H1 (cell line): ENCODE measurements at regions not wholly inside any gene's neighbourhood (a gene's known extent, or its start where the extent isn't known, plus 50 kb on each side); places are given as distances from the start of the nearest gene placed in this dataset.

Experiments used
- CHD7 ChIP-seq: fragments of 300-600 bp; sonication (generic); IDR thresholded peaks from 2 replicates; pipeline ENCODE4 v1.7.1; 2012; ENCODE audit warnings: low read length, moderate library complexity, mild to moderate bottlenecking, inconsistent platforms; ENCODE audit not compliant: insufficient replicate concordance
- CTCF ChIP-seq, 3 experiments: IDR thresholded peaks; 1 replicate in 2 of 3; 2 replicates in 1 of 3; pipeline versions ENCODE4 v1.5.1 to v1.6.1; 2011; ENCODE audit warnings: low read length in 3 of 3, mild to moderate bottlenecking in 3 of 3, inconsistent platforms in 2 of 3, low read depth in 1 of 3, moderate library complexity in 1 of 3; ENCODE audit not compliant: insufficient read depth in 1 of 3; ENCODE audit errors: control extremely low read depth in 1 of 3
- EZH2 ChIP-seq: fragments of 200-600 bp; sonication (generic); IDR thresholded peaks from 2 replicates; pipeline ENCODE4 v1.7.1; 2012; ENCODE audit warnings: low read depth, mild to moderate bottlenecking, moderate library complexity, low read length, inconsistent platforms; ENCODE audit not compliant: severe bottlenecking
- HDAC2 ChIP-seq, 2 experiments: fragments of 300-600 bp in 1 of 2; sonication (generic) in 1 of 2; IDR thresholded peaks; 2 replicates each; pipeline ENCODE4 v1.6.1; 2011 to 2012; ENCODE audit warnings: low read depth in 2 of 2, low read length in 2 of 2, mild to moderate bottlenecking in 2 of 2, moderate library complexity in 2 of 2, borderline replicate concordance in 1 of 2, inconsistent platforms in 1 of 2
- MAFK ChIP-seq: IDR thresholded peaks from 2 replicates; pipeline ENCODE4 v1.6.1; 2012; ENCODE audit warnings: low read depth, mild to moderate bottlenecking, improper control_type of control experiment, low read length
- NANOG ChIP-seq: IDR thresholded peaks from 2 replicates; pipeline ENCODE4 v1.6.1; 2011; ENCODE audit warnings: low read length, low read depth, mild to moderate bottlenecking, inconsistent platforms; ENCODE audit not compliant: insufficient read depth, poor library complexity, severe bottlenecking
- SIN3A ChIP-seq, 2 experiments: IDR thresholded peaks in 1 of 2; conservative IDR thresholded peaks in 1 of 2; 2 replicates each; pipeline ENCODE4 v1.6.1; 2011 to 2012; ENCODE audit warnings: low read length in 2 of 2, improper control_type of control experiment in 1 of 2, low read depth in 1 of 2, mild to moderate bottlenecking in 1 of 2
- SUZ12 ChIP-seq: fragments of 200-600 bp; sonication (generic); IDR thresholded peaks from 2 replicates; pipeline ENCODE4 v1.6.1; 2012; ENCODE audit warnings: mild to moderate bottlenecking, inconsistent platforms, low read length, moderate library complexity, mixed read lengths
- YY1 ChIP-seq: IDR thresholded peaks from 2 replicates; pipeline ENCODE4 v1.6.1; 2011; ENCODE audit warnings: low read depth, mild to moderate bottlenecking, low read length

- TF ChIP-seq CTCF (IDR thresholded peaks at IDR 0.05; ENCODE audit: control extremely low read depth in 1 of 3, insufficient read depth in 1 of 3, low read depth in 1 of 3, low read length in 3 of 3) (no peak), CHD7 (no peak), SIN3A (conservative IDR thresholded peaks at IDR 0.05 in 1 of 2, IDR thresholded peaks at IDR 0.05 in 1 of 2; ENCODE audit: low read depth in 1 of 2, low read length in 2 of 2) (no peak), SUZ12 (no peak), HDAC2 (IDR thresholded peaks at IDR 0.05; ENCODE audit: borderline replicate concordance in 1 of 2, low read depth in 2 of 2, low read length in 2 of 2) (no peak), NANOG (no peak), EZH2 (no peak), MAFK (no peak), YY1 (no peak)
Observed at GRCh38 chr9:22383718-22384117, 62.9 kb upstream of the DMRTA1 start.
